PC-3 (cell line): ENCODE measurements at regions not wholly inside any gene's neighbourhood (a gene's known extent, or its start where the extent isn't known, plus 50 kb on each side); places are given as distances from the start of the nearest gene placed in this dataset.

ENCODE experiments used
- CTCF ChIP-seq: fragments of 300-600 bp; sonication (generic); conservative IDR thresholded peaks from 2 replicates; pipeline ENCODE4 v1.5.1; 2017; ENCODE audit warnings: antibody characterized with exemption, low read depth, mild to moderate bottlenecking, low read length
- EZH2phosphoT487 ChIP-seq: fragments of 300-600 bp; sonication (generic); IDR thresholded peaks from 2 replicates; pipeline ENCODE4 v1.6.1; 2018; ENCODE audit warnings: mild to moderate bottlenecking, antibody characterized with exemption, low read length, borderline replicate concordance

- TF ChIP-seq EZH2phosphoT487 = no peak
- no peak for TF ChIP-seq CTCF
These were observed 141.8 kb downstream of the CTH start for GRCh38 chr1:70552662-70553566.
